ENCODE measurements at regions not wholly inside any gene's neighbourhood (a gene's known extent, or its start where the extent isn't known, plus 50 kb on each side); places are given as distances from the start of the nearest gene placed in this dataset.
"Not testable (repeated sequence)": the region's sequence is repeated elsewhere in the genome, so short reads cannot be mapped to it uniquely, and the experiment has no call there.

DNA sequence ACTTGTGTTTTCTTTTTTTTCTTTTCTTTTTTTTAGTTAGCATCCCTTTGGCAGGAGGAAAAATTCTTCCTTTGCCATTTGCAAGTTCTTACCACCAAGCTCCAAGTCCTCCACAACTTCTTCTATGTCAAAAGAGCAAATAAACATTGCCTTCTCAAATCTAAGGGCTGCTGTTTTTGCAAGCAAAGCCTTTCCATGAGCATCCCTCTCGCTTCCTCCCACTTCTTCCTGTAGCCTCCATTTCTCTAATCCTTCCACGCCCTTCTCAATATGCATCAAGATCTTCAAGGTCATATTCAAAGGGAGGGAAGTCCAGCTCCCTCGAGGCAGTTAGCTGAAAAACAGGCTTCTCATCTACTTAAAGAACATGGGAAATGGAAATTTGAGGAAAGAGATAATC lies 147.1 kb downstream of the ADSS2 start:
- Mint-ChIP-seq H3K9me3 (ENCODE audit: unreplicated experiment) (peaks cover 28% of the 10 kb centered on the region), H3K36me3 (ENCODE audit: insufficient read depth, unreplicated experiment) (no peaks in the 10 kb centered on the region), H3K4me3 (ENCODE audit: unreplicated experiment) (no peak overlapping the region), H3K27ac (ENCODE audit: unreplicated experiment) (peak overlapping the region; percentile 4), H3K4me1 (ENCODE audit: low read depth, unreplicated experiment) (peaks cover 28% of the 10 kb centered on the region), H3K27me3 (ENCODE audit: insufficient read depth, unreplicated experiment) (no peaks in the 10 kb centered on the region)
- ChIA-PET POLR2A (no interaction called here), CTCF (no interaction called here)
- H3K9me3 ChIP-seq: 0 out of 2 replicates have a peak, but pooled peaks cover 5% of the 10 kb centered on the region
- peaks cover 20% of the 10 kb centered on the region for H3K4me1 ChIP-seq
- TF ChIP-seq, protein P1, sequence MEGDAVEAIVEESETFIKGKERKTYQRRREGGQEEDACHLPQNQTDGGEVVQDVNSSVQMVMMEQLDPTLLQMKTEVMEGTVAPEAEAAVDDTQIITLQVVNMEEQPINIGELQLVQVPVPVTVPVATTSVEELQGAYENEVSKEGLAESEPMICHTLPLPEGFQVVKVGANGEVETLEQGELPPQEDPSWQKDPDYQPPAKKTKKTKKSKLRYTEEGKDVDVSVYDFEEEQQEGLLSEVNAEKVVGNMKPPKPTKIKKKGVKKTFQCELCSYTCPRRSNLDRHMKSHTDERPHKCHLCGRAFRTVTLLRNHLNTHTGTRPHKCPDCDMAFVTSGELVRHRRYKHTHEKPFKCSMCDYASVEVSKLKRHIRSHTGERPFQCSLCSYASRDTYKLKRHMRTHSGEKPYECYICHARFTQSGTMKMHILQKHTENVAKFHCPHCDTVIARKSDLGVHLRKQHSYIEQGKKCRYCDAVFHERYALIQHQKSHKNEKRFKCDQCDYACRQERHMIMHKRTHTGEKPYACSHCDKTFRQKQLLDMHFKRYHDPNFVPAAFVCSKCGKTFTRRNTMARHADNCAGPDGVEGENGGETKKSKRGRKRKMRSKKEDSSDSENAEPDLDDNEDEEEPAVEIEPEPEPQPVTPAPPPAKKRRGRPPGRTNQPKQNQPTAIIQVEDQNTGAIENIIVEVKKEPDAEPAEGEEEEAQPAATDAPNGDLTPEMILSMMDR (IDR thresholded peaks at IDR 0.05; ENCODE audit: insufficient read depth in 1 of 2, low read depth in 1 of 2, low read length in 1 of 2, severe bottlenecking in 1 of 2, unreplicated experiment in 1 of 2): no peak
- intact Hi-C loops (cut with micrococcal nuclease; ENCODE audit: unreplicated experiment): no loop called here
- H3K4me3 ChIP-seq (ENCODE audit: low read depth, low read length): no peak overlapping the region
- no peaks in the 10 kb centered on the region for H3K27me3 ChIP-seq (replicated peaks; ENCODE audit: control insufficient read depth, insufficient read depth, low read length)
- no TSS peak for BruUV-seq (replicated peaks)
- no peak for DNase-seq
- H3K36me3 ChIP-seq (ENCODE audit: control insufficient read depth, insufficient read depth, low read length): no peaks in the 10 kb centered on the region

GRCh38 chr1:244305776-244306341 lies 145.8 kb downstream of the ADSS2 start:
- H3K27ac Mint-ChIP-seq (ENCODE audit: unreplicated experiment): no peak overlapping the region
- H3K4me1 ChIP-seq: peaks cover 20% of the 10 kb centered on the region
- H3K4me3 Mint-ChIP-seq (ENCODE audit: unreplicated experiment): no peak overlapping the region
- POLR2A ChIA-PET: no interaction called here
- peaks cover 28% of the 10 kb centered on the region for H3K4me1 Mint-ChIP-seq (ENCODE audit: low read depth, unreplicated experiment)
- no peaks in the 10 kb centered on the region for H3K27me3 ChIP-seq (replicated peaks; ENCODE audit: control insufficient read depth, insufficient read depth, low read length)
- no TSS peak for BruUV-seq (replicated peaks)
- DNase-seq: no peak
- CTCF ChIA-PET: no interaction called here
- no peaks in the 10 kb centered on the region for H3K27me3 Mint-ChIP-seq (ENCODE audit: insufficient read depth, unreplicated experiment)
- H3K9me3 Mint-ChIP-seq (ENCODE audit: unreplicated experiment): peaks cover 28% of the 10 kb centered on the region
- TF ChIP-seq, protein P1 (IDR thresholded peaks at IDR 0.05; ENCODE audit: insufficient read depth in 1 of 2, low read depth in 1 of 2, low read length in 1 of 2, severe bottlenecking in 1 of 2, unreplicated experiment in 1 of 2): no peak
- no peaks in the 10 kb centered on the region for H3K36me3 ChIP-seq (ENCODE audit: control insufficient read depth, insufficient read depth, low read length)
- H3K4me3 ChIP-seq (ENCODE audit: low read depth, low read length): no peak overlapping the region
- intact Hi-C loops (cut with micrococcal nuclease; ENCODE audit: unreplicated experiment): no loop called here
- H3K9me3 ChIP-seq: 0 out of 2 replicates have a peak, but pooled peaks cover 5% of the 10 kb centered on the region
- H3K36me3 Mint-ChIP-seq (ENCODE audit: insufficient read depth, unreplicated experiment): no peaks in the 10 kb centered on the region

- Mint-ChIP-seq H3K36me3 (ENCODE audit: insufficient read depth, unreplicated experiment) (no peaks in the 10 kb centered on the region), H3K9me3 (ENCODE audit: unreplicated experiment) (peaks cover 28% of the 10 kb centered on the region), H3K27ac (ENCODE audit: unreplicated experiment) (no peak overlapping the region), H3K4me1 (ENCODE audit: low read depth, unreplicated experiment) (peaks cover 28% of the 10 kb centered on the region), H3K4me3 (ENCODE audit: unreplicated experiment) (no peak overlapping the region), H3K27me3 (ENCODE audit: insufficient read depth, unreplicated experiment) (no peaks in the 10 kb centered on the region)
- no TSS peak for BruUV-seq (replicated peaks)
- no peaks in the 10 kb centered on the region for H3K36me3 ChIP-seq (ENCODE audit: control insufficient read depth, insufficient read depth, low read length)
- H3K9me3 ChIP-seq: 0 out of 2 replicates have a peak, but pooled peaks cover 5% of the 10 kb centered on the region
- intact Hi-C loops (cut with micrococcal nuclease; ENCODE audit: unreplicated experiment): no loop called here
- no peaks in the 10 kb centered on the region for H3K27me3 ChIP-seq (replicated peaks; ENCODE audit: control insufficient read depth, insufficient read depth, low read length)
- ChIA-PET POLR2A (no interaction called here), CTCF (no interaction called here)
- no peak for DNase-seq
- no peak overlapping the region for H3K4me3 ChIP-seq (ENCODE audit: low read depth, low read length)
- peaks cover 20% of the 10 kb centered on the region for H3K4me1 ChIP-seq
- TF ChIP-seq, protein P1 (IDR thresholded peaks at IDR 0.05; ENCODE audit: insufficient read depth in 1 of 2, low read depth in 1 of 2, low read length in 1 of 2, severe bottlenecking in 1 of 2, unreplicated experiment in 1 of 2): no peak
Observed at GRCh38 chr1:244306544-244306943, 145.2 kb downstream of the ADSS2 start.

DNA sequence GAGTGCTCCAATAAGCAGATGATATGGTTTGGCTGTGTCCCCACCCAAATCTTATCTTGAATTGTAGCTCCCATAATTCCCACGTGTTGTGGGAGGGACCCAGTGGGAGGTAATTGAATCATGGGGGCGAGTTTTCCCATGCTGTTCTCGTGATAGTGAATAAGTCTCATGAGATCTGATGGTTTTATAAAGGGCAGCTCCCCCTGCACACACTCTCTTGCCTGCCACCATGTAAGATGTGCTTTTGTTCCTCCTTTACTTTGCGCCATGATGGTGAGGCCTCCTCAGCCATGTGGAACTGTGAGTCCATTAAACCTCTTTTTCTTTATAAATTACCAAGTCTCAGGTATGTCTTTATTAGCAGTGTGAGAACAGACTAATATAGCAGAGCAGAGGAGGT lies 142.5 kb downstream of the ADSS2 start:
- intact Hi-C loops (cut with micrococcal nuclease; ENCODE audit: unreplicated experiment); H3K4me1 ChIP-seq; H3K4me3 ChIP-seq (ENCODE audit: low read depth, low read length); H3K9me3 ChIP-seq; H3K27ac Mint-ChIP-seq (ENCODE audit: unreplicated experiment); POLR2A ChIA-PET; H3K4me3 Mint-ChIP-seq (ENCODE audit: unreplicated experiment); BruUV-seq (replicated peaks); H3K4me1 Mint-ChIP-seq (ENCODE audit: low read depth, unreplicated experiment); H3K27me3 ChIP-seq (replicated peaks; ENCODE audit: control insufficient read depth, insufficient read depth, low read length); DNase-seq; CTCF ChIA-PET; H3K36me3 ChIP-seq (ENCODE audit: control insufficient read depth, insufficient read depth, low read length); H3K27me3 Mint-ChIP-seq (ENCODE audit: insufficient read depth, unreplicated experiment); H3K36me3 Mint-ChIP-seq (ENCODE audit: insufficient read depth, unreplicated experiment): not testable (repeated sequence)
- peaks cover 28% of the 10 kb centered on the region for H3K9me3 Mint-ChIP-seq (ENCODE audit: unreplicated experiment)

Data from Caco-2 (cell line).